OCI-LY3 (cell line): ENCODE measurements at regions not wholly inside any gene's neighbourhood (a gene's known extent, or its start where the extent isn't known, plus 50 kb on each side); places are given as distances from the start of the nearest gene placed in this dataset.

Source experiments
- H2AFZ ChIP-seq: fragments of 200-600, 300-600 bp; shearing (Covaris generic); 2 replicates; pipeline ENCODE4 v1.6.0; 2014; ENCODE audit warnings: antibody characterized with exemption, low read depth, low read length
- H3K27ac ChIP-seq: fragments of 200-600, 300-600 bp; sonication (generic); 2 replicates; pipeline ENCODE4 v1.5.1; 2014; ENCODE audit warnings: mild to moderate bottlenecking, low read length, moderate library complexity, mixed read lengths
- H3K27me3 ChIP-seq: fragments of 200-600, 300-600 bp; sonication (generic); 2 replicates; pipeline ENCODE4 v1.6.1; 2014; ENCODE audit warnings: low read depth, low read length, mixed read lengths
- H3K36me3 ChIP-seq: fragments of 200-600, 300-600 bp; sonication (generic); replicated peaks from 2 replicates; pipeline ENCODE3; 2014; ENCODE audit warnings: low read depth, low read length, mixed read lengths
- H3K4me1 ChIP-seq: fragments of 300-600, 200-600 bp; sonication (generic); 2 replicates; pipeline ENCODE4 v1.6.1; 2014; ENCODE audit warnings: low read length, mixed read lengths
- H3K4me2 ChIP-seq: fragments of 200-600, 300-600 bp; sonication (generic); 2 replicates; pipeline ENCODE4 v1.6.1; 2014; ENCODE audit warnings: low read length, mixed read lengths
- H3K4me3 ChIP-seq: fragments of 300-600, 200-600 bp; sonication (generic); 2 replicates; pipeline ENCODE4 v1.5.1; 2014; ENCODE audit warnings: antibody characterized with exemption, mild to moderate bottlenecking, low read length, moderate library complexity
- H3K79me2 ChIP-seq: fragments of 300-600, 200-600 bp; shearing (Covaris generic); 2 replicates; pipeline ENCODE4 v1.6.1; 2014; ENCODE audit warnings: mild to moderate bottlenecking, low read length, mixed read lengths
- H3K9ac ChIP-seq: fragments of 300-600, 200-600 bp; shearing (Covaris generic); 2 replicates; pipeline ENCODE4 v1.6.0; 2014; ENCODE audit warnings: mild to moderate bottlenecking, low read length, moderate library complexity
- H3K9me3 ChIP-seq: fragments of 200-600, 300-600 bp; shearing (Covaris generic); 2 replicates; pipeline ENCODE4 v1.6.1; 2014; ENCODE audit warnings: low read length, mixed read lengths; ENCODE audit not compliant: insufficient read depth
- H4K20me1 ChIP-seq: fragments of 200-600, 300-600 bp; sonication (generic); 2 replicates; pipeline ENCODE4 v1.6.1; 2016; ENCODE audit warnings: low read length, mixed read lengths; ENCODE audit not compliant: insufficient read depth
- CTCF ChIP-seq: fragments of 200-600, 300-600 bp; sonication (generic); IDR thresholded peaks from 2 replicates; pipeline ENCODE4 v1.5.1; 2014; ENCODE audit warnings: antibody characterized with exemption, low read length, low read depth
- EZH2phosphoT487 ChIP-seq: fragments of 200-600 bp; shearing (Covaris generic); IDR thresholded peaks from 2 replicates; pipeline ENCODE4 v1.6.1; 2018; ENCODE audit warnings: antibody characterized with exemption, mixed run types, low read depth

DNA sequence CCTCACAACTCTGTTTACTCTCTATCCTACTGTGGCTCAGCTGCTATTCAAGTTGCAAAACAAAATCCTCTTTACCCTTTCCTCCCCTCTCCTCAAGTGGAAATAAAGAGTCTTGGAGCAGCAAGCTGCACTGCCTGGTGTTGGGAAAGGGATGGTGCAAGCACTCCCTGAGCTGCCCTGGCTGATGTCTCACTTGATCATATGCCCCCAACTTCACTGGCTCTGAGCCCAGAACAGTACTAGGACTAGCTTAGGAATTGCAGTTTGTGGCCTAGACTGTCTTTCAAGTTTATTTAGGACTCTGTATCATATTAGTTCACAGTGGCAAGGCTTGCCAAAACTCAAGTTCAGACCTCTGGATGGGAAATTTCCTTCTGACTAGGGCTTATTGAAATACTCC lies 1683.8 kb upstream of the SEL1L start:
- Histone ChIP-seq H3K4me3 (no peak overlapping the region), H2AFZ (no peak overlapping the region)
- TF ChIP-seq EZH2phosphoT487 (no peak), CTCF (no peak)

GRCh38 chr14:83247924-83248639 lies 1714.4 kb upstream of the SEL1L start:
- no peak for TF ChIP-seq EZH2phosphoT487
- TF ChIP-seq CTCF = no peak
- no peak overlapping the region for H3K4me2 ChIP-seq
- no peak overlapping the region for H3K9ac ChIP-seq
- no peak overlapping the region for H2AFZ ChIP-seq
- H3K4me3 ChIP-seq = no peak overlapping the region
- no peaks in the 10 kb centered on the region for H3K27me3 ChIP-seq
- H3K79me2 ChIP-seq = no peaks in the 10 kb centered on the region
- H3K9me3 ChIP-seq = no peaks in the 10 kb centered on the region
- no peaks in the 10 kb centered on the region for H3K4me1 ChIP-seq
- no peak overlapping the region for H3K27ac ChIP-seq
- H3K36me3 ChIP-seq = no peaks in the 10 kb centered on the region
- no peaks in the 10 kb centered on the region for H4K20me1 ChIP-seq

More for the DNA sequence above, 1683.8 kb upstream of the SEL1L start:
- H3K36me3 ChIP-seq = no peaks in the 10 kb centered on the region
- H3K27me3 ChIP-seq = no peaks in the 10 kb centered on the region
- no peaks in the 10 kb centered on the region for H3K9me3 ChIP-seq
- H3K27ac ChIP-seq = no peak overlapping the region
- no peaks in the 10 kb centered on the region for H3K79me2 ChIP-seq
- no peak overlapping the region for H3K9ac ChIP-seq
- no peaks in the 10 kb centered on the region for H4K20me1 ChIP-seq
- no peaks in the 10 kb centered on the region for H3K4me1 ChIP-seq
- no peak overlapping the region for H3K4me2 ChIP-seq

DNA sequence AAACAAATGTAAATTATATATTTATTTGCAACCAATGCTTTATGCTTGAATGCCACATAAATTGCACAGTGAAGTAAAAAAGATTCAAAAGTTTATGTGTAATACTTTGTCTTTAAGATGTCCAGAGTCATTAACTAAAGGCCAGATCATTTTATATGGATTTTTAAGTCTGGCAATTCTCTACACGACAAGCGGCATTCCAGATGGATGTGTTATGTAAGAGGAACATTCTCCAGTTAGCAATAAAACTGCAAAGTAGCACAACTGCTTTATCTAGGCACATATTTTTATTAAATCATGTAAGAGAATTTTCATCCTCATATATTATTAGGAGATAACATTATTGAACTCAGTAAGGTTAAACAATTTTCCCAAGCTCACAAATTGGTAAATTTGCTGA lies 1717.7 kb upstream of the SEL1L start:
- Histone ChIP-seq H3K9me3 (no peaks in the 10 kb centered on the region), H3K4me3 (no peak overlapping the region), H3K27me3 (no peaks in the 10 kb centered on the region), H3K79me2 (no peaks in the 10 kb centered on the region), H3K36me3 (no peaks in the 10 kb centered on the region), H3K4me1 (peaks cover 14% of the 10 kb centered on the region), H3K9ac (no peak overlapping the region), H2AFZ (no peak overlapping the region), H4K20me1 (no peaks in the 10 kb centered on the region), H3K27ac (no peak overlapping the region), H3K4me2 (no peak overlapping the region)
- TF ChIP-seq CTCF = no peak

- Histone ChIP-seq H3K27me3 (no peaks in the 10 kb centered on the region), H4K20me1 (no peaks in the 10 kb centered on the region), H3K9me3 (no peaks in the 10 kb centered on the region), H3K4me1 (peaks cover 14% of the 10 kb centered on the region), H3K4me2 (no peak overlapping the region), H2AFZ (no peak overlapping the region), H3K27ac (no peak overlapping the region), H3K79me2 (no peaks in the 10 kb centered on the region), H3K36me3 (no peaks in the 10 kb centered on the region), H3K4me3 (no peak overlapping the region), H3K9ac (no peak overlapping the region)
- TF ChIP-seq EZH2phosphoT487 = no peak
These were observed 1720.2 kb upstream of the SEL1L start for GRCh38 chr14:83253870-83254269.
